ENCODE measurements at regions not wholly inside any gene's neighbourhood (a gene's known extent, or its start where the extent isn't known, plus 50 kb on each side); places are given as distances from the start of the nearest gene placed in this dataset.

DNA sequence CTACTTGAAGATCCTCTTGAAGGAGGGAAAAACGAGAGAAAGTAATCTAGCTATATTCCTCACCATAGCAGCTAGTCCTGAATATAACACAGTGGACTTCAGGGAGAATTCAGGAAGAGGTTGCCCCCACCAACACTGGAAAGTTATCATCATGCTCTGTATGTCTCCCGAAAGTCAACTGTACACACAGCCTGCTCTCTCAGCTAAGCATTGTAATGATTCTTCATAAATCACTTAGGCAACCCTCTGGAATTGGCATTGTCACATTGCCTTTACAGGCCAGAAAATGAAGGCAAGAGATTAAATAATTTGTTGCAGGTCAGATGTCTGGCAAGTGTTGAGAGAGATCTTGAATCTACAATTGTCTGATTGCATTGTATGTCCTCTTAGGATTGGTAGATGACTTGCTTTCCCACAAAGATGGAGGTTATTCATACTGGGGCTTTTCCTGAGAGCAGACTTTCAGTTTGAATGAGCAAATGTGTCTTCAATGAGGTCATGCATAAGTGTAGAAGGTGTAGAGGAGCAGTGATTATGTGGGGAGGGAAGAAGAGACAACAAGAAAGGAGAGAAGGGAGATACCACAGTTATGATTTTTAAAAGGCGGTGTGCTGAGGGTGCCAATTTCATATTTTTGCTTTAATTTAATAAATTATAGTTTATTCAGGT lies 667.2 kb downstream of the DCDC2C start:
- no peak for DNase-seq

DNA sequence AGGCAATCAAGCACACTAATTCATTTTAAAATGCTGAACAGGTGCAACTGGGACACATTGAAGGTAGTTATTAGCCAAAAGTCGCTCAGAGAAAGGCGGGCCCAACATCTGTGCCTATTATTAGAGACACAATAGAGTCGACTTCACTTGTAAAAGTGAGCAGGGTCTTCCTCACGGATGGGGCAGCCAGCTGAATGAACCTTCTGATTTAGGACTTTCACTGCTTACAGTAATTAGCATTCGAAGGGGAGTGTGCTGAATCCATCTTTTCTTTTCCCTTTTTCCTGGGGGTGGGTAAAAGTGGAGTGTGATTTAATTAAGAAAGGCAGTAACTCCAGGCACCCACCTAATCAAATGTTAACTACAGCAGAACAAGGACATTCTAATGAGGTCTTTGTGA lies 677.7 kb downstream of the DCDC2C start:
- DNase-seq: no peak

DNA sequence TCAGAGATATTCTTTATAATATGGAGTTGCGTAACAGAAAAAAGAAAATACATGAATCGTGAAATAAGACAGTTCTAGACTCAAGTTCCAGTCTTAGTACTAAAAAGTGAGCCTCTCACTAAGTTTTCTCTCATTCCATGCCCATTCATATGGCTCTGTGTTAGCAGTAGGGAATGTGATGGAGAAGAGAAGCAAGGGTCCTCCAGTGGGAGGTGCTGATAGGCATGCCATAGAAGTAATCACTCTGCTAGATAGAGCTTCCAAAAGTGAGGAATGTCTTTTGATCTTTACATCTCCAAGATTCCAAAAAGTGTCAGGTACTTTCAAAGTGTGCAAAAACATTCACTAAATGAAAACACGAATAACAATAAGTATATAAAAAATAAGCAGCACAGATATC lies 678.4 kb downstream of the DCDC2C start:
- no peak for DNase-seq

DNA sequence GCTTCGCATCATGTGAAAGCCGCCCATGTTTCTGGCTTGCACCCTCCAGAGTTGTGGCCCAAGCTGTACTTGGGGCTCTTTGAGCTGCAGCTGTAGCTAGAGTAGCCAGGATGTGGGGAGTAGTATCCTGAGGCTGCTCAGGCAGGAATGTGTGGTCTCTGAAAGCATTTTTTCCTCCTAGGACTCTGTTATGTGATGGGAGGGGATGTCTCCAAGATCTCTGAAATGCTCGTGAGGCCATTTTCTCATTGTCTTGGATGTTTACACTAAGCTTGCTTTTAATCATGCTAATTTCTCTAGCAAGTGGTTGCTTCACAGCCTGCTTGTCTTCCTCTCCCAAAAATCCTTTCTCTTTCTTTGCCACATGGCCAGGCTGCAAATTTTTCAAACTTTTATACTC lies 687.6 kb downstream of the DCDC2C start:
- DNase-seq: no peak

DNA sequence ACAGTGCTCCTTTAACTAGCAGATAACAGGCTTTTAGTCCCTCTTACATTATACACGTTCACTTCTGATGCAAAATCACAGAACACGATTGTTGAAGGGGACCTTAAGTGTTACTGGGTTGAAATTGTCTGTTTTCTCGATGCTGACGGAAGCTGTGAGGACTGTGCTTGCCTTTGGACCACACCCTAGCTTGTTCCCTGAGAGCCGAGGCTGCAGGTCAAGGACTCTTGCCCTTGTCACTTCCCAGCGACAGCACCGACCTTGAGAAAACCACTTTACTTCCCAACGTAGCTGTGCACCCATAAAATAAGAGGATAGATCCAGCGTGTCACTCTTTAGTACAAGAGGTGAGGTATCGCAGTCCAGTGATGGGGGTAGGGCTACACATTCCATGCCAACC lies 701.0 kb downstream of the DCDC2C start:
- no peak for DNase-seq

DNA sequence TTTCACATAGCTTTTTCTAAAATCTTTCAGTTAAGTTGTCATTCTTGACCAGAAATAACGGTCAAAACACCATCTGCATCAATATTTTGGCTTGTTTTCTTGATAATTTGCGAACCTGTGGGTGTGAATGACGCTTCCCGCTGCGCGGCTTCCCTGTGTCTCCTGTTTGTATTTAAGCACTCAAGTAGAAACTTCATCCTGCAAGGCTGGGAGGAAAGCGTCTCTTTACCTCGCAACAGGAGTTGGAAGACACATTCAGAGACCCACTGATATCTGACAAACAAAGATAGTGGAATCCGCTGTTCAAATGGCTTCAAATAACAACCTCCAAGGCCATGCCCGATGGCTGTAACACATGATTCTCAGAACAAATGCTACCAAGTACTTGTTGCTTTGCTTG lies 704.9 kb downstream of the DCDC2C start:
- no peak for DNase-seq

DNA sequence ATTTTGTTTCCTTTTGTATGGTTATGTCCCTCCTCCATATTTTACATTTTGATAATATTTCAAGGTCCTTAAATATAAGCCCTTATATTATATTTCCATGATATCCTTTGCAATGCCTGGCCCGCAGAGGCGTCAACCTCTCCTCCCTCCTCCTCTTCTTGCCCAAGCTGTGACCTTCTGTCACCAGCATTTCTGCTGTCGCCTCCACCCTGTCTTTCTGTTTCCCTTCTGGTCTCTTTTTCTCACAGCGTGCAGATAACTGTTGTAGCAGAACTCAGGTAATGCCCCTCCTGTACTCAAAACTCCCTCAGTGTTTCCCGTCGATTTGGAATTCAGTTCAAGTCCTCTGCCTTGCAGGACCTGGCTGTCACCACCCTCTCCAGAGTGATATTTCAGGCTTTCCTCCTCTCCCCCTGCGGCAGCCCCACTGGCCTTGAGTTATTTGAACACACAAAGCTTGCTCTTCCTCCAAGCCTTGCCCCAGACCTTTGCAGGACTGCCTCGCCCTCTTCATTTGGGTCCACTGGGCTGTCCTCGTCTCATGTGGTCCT lies 709.3 kb downstream of the DCDC2C start:
- DNase-seq: no peak

DNA sequence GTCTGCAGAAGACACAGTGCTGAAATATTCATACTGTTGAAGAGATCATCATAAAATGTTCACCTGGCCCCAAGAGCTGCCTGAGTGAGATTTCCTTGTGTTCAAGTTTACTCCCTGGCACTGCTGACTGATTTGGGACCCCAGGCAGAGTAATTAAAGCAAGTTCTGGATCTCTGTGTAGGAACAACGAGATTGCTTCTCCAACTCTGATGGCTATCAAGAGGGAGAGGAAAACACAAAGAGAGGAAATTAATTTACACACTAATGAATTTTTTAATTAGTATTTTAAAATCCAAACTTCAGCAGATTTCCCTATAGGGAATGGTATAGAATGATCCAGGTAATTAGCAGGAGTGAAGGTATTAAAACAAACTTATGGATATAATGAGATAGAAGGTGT lies 711.8 kb downstream of the DCDC2C start:
- no peak for DNase-seq

DNA sequence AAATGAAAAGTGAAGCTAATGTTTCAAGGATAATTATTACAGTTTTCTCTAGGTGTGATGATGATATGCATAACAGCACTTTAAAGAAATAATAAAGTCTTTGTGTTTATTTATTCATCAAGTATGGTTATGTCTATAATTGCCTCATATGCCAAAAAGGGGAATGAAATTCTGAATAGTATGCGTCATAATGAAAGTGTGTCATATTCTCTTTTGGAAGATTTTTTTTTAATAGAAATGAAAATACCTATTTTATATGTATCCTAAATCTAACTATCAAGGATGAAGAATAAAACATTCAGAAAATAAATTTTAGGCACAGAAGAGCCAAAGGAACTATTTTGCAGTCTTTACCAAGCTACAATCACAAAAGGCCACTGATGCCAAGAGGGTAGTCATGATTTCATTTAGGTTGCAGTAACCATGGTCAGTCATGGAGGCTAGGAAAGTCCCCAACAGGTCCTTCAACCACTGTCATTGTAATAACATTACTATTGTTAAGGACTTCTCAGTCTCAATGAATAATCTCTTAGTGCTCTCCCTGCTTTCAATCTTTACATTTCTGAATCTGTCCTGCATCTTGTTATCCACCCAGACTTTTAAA lies 712.5 kb downstream of the DCDC2C start:
- no peak for DNase-seq

DNA sequence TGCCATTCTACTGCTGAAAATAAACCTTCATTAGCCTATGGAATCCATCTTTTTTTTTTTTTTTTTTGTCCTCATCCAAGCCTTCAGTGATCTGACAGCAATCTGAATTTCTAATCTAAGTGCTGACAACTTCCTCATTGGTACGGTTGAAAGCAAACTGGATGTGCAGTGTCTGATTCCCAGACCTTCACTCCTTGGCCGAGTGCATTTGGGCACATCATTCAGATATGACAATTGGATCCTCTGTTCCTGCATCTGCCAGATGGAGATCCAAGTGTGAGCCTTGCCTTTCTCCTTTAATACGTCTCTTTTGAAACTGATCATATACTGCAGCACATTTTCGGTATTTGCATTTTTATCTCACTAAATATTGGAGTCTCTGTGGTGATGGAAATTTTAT lies 713.1 kb downstream of the DCDC2C start:
- DNase-seq: peak; percentile 30

DNA sequence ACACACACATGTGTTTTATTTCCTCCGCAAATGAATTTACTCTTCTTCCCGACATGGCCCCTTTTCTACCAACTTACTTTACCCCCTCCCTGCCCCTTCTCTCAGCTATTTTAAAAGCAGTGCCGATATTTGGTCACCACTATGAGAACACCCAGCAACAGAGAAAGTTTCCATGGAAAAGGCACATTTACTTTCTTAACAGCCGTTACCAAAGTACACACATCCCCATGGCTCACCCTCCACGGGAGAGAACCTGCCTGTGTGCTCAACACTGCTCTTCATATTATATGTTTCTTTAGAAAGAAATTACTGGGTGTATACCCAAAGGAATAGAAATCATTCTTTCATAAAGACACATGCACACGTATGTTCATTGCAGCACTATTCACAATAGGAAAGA lies 714.4 kb downstream of the DCDC2C start:
- DNase-seq: no peak

DNA sequence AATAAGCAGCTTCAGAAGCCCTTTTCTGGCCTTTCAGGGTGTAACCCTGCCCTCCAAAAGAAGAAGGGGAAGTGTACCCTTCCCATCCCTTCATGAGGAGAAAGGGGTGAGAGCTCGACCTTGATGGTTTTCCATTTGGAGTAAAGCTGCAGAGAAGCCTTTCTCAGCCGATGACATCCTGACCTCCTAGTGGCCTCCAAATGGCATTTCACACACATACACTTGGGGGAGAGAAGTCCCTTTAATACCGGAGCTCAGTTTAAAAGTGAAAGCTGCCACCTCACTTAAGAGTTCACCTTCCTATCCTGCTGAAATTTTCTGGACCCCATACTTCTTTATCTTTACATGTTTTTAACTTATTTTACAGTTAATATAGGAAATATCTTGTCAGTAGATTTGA lies 716.7 kb downstream of the DCDC2C start:
- DNase-seq: no peak

DNA sequence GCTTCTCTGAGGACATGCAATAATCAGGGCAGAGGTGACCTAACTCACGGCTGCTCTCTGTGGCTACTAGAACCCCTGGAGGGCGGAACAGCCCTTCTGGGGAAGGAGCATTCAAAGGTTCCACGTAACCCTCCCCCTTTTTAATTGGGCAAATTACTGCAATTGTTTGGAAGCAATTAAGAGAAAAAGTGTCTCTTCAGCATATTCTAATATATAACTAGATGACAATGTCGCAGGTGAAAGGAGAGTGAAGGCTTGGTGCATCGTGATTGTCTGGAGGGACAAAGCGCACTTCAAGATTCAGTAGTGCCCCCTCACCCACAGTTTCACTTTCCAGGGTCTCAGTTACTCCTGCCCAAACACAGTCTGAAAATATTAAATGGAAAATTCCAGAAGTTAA lies 720.8 kb downstream of the DCDC2C start:
- no peak for DNase-seq

DNA sequence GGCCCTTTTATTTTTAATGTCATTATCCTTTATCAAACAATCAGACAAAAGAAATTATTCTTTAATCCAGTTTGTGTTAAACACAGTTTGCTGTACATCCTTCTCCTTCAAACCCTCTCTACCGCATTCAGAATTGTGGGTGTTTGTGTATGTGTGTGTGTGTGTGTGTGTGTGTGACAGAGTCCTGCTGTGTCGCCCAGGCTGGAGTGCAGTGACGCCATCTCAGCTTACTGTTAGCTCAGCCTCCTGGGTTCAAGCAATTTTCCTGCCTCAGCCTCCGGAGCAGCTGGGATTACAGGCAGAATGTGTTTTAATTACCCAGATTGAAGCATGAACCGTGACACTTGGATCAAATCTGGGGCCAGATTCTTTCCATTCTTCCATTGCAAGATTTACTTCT lies 723.7 kb downstream of the DCDC2C start:
- peak; percentile 46 for DNase-seq

DNA sequence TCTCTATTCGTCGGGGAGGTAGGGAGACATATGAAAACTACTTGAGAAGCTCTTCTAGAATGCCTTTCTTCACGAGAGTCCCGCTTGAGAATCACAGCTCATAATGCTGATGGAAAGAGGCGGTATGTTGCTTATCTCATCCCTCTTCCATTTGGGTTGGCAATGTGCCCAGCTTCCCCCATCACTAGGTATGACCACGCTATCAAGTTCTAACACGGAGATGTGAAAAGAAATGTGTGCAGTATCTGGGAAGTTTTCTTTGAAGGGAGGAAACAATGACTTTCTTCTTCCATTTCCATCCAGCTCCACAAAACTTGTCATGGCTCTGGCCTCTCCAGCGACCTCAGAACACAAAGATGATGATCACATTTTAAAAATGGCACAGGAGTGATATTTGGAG lies 742.4 kb downstream of the DCDC2C start:
- peak; percentile 5 for DNase-seq

DNA sequence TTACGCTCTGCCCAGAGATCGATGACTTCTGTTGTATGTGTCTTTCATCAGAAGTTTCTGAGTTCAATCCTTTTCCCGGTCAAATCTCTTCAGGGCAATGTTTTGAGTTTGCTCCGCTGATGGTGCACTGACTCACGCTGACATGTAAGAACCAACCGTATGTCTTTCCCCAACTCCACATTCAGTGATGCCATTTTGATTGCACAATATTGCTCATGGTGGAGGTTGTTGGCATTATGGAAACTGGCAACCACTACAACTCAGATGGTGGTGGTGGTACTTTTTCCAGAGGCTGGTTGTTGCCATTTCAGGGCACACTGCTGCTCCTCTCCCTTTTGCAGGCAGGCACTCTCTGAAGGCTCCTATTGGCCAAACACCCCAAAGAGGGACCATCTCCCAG lies 751.5 kb downstream of the DCDC2C start:
- no peak for DNase-seq

DNA sequence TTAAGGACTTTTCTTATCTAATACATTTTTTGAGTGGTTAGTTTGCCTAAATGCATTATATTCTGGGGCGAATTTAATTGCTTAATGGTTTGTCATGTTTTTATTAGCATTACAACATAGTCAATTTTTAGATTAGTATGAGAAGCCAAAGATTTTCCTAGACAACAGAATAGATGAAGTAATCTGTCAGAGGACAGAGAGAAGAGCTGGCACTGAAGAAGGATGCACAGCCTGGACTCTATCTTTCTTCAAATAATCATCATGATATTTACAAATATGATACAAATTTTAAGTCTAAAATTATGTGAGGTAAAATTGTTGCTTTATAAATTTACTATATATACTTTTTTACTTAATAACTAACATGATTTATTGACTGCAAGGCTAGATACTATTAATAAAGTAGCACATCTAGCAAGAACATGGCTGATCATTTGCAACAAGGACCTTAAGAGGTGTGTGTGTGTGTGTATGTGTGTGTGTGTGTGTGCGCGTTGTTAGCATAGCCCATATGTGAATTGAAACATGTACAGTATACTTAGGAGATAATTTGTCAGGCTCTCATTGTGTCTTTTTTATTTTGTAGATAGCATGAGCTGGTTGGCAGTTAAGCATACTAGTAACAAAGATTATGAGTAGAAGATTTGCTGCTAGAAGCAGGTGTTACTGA lies 752.2 kb downstream of the DCDC2C start:
- no peak for DNase-seq

DNA sequence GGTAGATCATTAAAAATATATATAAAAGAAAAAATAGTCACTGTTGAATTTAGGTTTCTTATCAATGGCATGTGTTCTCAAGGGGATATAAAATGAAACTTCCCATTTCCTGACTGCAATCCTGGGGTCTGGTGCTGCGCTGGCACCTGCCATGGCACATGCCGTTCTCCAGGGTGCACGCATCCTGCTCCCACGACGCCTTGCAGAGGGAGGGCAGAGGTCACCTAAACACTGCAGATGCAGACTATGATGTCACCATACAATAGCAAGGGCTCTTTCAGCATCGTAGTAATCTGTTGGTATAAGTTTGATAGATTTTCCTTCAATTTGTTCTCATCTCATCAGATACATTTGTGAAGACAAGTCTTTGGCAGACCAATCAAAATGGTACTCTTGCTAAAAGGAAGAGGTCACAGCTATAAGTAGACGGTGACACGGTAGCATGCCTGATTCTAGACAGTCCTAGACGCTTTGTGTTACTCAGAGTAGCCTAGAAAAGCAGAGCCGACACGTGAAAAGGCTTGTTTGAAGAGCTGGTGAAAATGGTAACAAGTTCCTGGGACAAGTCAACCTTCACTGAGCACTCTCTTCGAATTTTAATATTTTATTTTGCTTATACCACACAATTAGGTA lies 761.4 kb downstream of the DCDC2C start:
- no peak for DNase-seq

DNA sequence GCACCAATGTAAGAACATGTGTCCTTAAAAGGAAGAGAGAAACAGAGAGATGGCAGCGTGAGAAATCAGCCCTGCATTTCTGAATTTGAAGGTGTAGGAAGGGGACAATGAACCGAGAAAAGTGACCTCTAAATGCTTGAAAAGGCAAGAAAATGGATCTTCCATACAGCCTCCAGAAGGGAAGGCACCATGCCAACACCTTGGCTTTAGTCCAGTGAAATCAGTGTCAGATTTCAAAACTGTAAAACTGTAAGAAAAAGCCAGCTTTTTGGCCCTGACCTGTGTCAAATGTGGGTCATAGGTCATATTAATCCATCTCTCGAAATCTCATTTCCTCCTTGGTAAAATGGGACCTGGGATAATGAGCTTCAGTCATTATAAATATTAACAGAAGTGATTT lies 762.3 kb downstream of the DCDC2C start:
- DNase-seq: peak; percentile 18

DNA sequence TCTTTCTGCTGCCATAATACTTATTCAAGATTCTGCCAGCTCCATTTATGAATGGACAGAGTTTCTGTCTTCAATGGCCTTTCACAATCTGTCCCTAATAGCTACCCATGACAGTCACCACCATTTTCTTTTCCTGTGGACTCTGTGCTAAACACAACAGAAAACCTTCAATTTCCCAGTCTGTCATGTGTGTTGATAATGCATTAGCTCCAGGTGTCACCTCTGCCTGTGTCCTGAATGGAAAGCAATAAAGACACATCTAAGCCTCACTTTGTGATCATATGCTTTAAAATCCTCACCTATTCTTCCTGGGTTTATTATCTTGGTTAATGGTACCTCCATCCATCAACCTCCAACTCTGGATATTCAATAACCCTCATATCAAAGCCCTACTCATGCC lies 772.2 kb downstream of the DCDC2C start:
- DNase-seq: no peak

DNA sequence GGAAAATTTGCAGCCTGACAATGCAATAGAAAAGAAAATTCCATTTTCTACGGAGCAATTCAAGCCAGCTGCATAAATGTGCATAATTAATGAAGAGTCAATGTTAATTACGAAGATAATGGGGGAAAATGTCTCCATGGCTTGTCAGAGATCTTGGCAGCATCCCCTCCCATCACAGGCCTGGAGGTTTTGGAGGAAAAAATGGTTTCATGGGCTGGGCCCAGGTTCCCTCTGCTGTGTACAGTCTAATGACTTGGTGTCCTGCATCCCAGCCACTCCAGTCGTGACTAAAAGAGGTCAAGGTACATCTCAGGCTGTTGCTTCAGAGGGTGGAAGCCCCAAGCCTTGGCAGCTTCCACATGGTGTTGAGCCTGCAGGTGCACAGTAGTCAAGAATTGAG lies 779.7 kb downstream of the DCDC2C start:
- DNase-seq: no peak

DNA sequence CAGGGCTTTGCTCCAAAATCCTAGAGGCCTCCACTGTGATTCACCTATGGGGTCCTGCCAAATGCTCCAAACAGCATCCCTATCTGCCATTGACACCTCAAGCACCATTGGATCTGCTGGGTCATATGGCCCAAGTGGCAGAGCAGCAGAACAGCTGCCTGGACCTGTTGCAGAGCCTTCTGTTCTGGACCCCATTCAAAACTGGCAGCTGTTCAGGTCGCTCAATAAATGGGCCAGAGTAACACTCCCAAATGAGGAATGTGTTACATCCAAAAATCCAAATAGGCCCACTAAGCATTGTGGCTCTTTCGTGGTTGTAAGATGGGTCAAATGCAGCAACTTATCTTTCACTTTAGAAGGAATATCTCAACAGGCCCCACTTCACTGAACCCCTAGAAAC lies 783.6 kb downstream of the DCDC2C start:
- DNase-seq: peak; percentile 86

DNA sequence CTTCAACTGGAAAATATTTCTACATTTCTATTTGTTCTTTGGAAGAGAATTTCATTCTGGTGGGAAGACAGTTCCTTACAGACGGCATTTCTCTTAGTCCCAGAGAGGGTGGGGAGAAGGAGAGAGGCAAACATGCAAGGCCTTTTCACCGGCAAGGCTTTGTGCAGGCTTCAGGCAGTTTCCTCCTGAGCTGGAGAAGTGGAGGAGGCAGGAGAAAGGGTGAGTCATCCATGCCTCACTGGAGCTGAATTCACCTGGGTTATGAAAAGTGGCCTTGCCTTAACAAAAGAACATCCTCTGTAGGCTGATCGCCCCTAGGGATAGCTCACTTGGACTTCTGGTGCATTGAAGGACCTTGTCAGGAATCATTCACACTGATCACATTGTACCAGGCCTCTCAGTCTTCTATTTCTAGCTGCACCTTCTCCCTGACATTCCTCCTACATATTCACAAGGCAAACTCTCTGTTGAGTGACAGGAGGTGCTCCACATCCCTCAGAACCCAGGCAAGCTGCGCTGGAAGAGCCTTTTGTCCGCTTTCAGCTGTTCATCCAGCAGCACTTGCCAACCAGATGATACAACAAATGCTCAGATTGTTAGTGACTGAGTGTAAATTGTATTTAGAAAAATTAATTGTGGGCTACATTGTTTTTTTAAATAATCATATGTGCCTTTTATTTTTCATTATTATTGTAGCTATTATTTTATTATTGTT lies 796.1 kb downstream of the DCDC2C start:
- DNase-seq: peak; percentile 54

All from tongue (tissue), 1 donor.